Kidney epithelial cell (primary cell): ENCODE measurements at regions not wholly inside any gene's neighbourhood (a gene's known extent, or its start where the extent isn't known, plus 50 kb on each side); places are given as distances from the start of the nearest gene placed in this dataset.
"Not testable (repeated sequence)": the region's sequence is repeated elsewhere in the genome, so short reads cannot be mapped to it uniquely, and the experiment has no call there.

Source experiments
- DNase-seq: peaks from one replicate; pipeline ENCODE4 v3.0.0-alpha.2; 2010; ENCODE audit warnings: low read depth
- H3K27me3 ChIP-seq: 2 replicates; pipeline ENCODE4 v1.6.0; 2011; ENCODE audit warnings: low read length; ENCODE audit not compliant: control insufficient read depth, insufficient read depth
- H3K36me3 ChIP-seq: 2 replicates; pipeline ENCODE4 v1.5.1; 2011; ENCODE audit warnings: low read length; ENCODE audit not compliant: control insufficient read depth, insufficient read depth
- H3K4me3 ChIP-seq: 2 replicates; pipeline ENCODE4 v1.5.1; 2011; ENCODE audit warnings: low read depth, mild to moderate bottlenecking, control low read depth, low read length
- CTCF ChIP-seq: IDR thresholded peaks from 2 replicates; pipeline ENCODE4 v1.5.1; 2011; ENCODE audit warnings: mild to moderate bottlenecking, moderate library complexity, low read length, control low read depth, inconsistent platforms; ENCODE audit not compliant: insufficient read depth, poor library complexity, severe bottlenecking

GRCh38 chr4:133555671-133556070 is 406.6 kb downstream of the PCDH10 start:
- no peaks in the 10 kb centered on the region for H3K27me3 ChIP-seq
- TF ChIP-seq CTCF = no peak
- H3K36me3 ChIP-seq = no peaks in the 10 kb centered on the region
- DNase-seq = no peak
- H3K4me3 ChIP-seq = no peak overlapping the region

- Histone ChIP-seq H3K4me3 (no peak overlapping the region), H3K36me3 (no peaks in the 10 kb centered on the region), H3K27me3 (no peaks in the 10 kb centered on the region)
- TF ChIP-seq CTCF = no peak
- no peak for DNase-seq
Measured at GRCh38 chr4:133550436-133550835, 401.3 kb downstream of the PCDH10 start.

- H3K4me3 ChIP-seq = no peak overlapping the region
- H3K36me3 ChIP-seq = no peaks in the 10 kb centered on the region
- H3K27me3 ChIP-seq = no peaks in the 10 kb centered on the region
- DNase-seq = no peak
- no peak for TF ChIP-seq CTCF
Measured at GRCh38 chr4:133544097-133544496, 395.0 kb downstream of the PCDH10 start.

- Histone ChIP-seq H3K36me3 (no peaks in the 10 kb centered on the region), H3K4me3 (no peak overlapping the region), H3K27me3 (no peaks in the 10 kb centered on the region)
- no peak for TF ChIP-seq CTCF
- no peak for DNase-seq
Measured at GRCh38 chr4:133537780-133538281, 388.7 kb downstream of the PCDH10 start.

- H3K36me3 ChIP-seq, DNase-seq, H3K4me3 ChIP-seq, H3K27me3 ChIP-seq: not testable (repeated sequence)
Measured at GRCh38 chr4:133534224-133534623, 385.1 kb downstream of the PCDH10 start.

GRCh38 chr4:133524369-133524768 is 375.3 kb downstream of the PCDH10 start:
- no peak for TF ChIP-seq CTCF
- no peaks in the 10 kb centered on the region for H3K27me3 ChIP-seq
- no peaks in the 10 kb centered on the region for H3K36me3 ChIP-seq
- no peak overlapping the region for H3K4me3 ChIP-seq
- no peak for DNase-seq
